GM20000 (cell line): ENCODE measurements at regions not wholly inside any gene's neighbourhood (a gene's known extent, or its start where the extent isn't known, plus 50 kb on each side); places are given as distances from the start of the nearest gene placed in this dataset.

Source experiments
- DNase-seq: peaks from one replicate; pipeline ENCODE4 v3.0.0; 2012; ENCODE audit warnings: low spot score
- CTCF ChIP-seq: IDR thresholded peaks from 2 replicates; pipeline ENCODE4 v1.5.1; 2012; ENCODE audit warnings: mild to moderate bottlenecking, control low read depth; ENCODE audit errors: extremely low read depth, missing control alignments

GRCh38 chrX:5402461-5402860 lies 826.2 kb downstream of the NLGN4X start:
- DNase-seq, result no peak
- TF ChIP-seq CTCF, result no peak

GRCh38 chrX:5399403-5399802 lies 829.3 kb downstream of the NLGN4X start:
- no peak for DNase-seq
- TF ChIP-seq CTCF, result no peak

- no peak for TF ChIP-seq CTCF
- DNase-seq, result no peak
These were observed 831.3 kb downstream of the NLGN4X start for GRCh38 chrX:5397409-5397808.

GRCh38 chrX:5390376-5390775 lies 838.3 kb downstream of the NLGN4X start:
- DNase-seq, result no peak
- TF ChIP-seq CTCF, result no peak

GRCh38 chrX:5388087-5388486 lies 840.6 kb downstream of the NLGN4X start:
- no peak for DNase-seq
- TF ChIP-seq CTCF, result no peak

- DNase-seq, result no peak
- TF ChIP-seq CTCF, result no peak
These were observed 848.2 kb downstream of the NLGN4X start for GRCh38 chrX:5380426-5380825.

- no peak for TF ChIP-seq CTCF
These were observed 886.8 kb downstream of the NLGN4X start for GRCh38 chrX:5341902-5342301.

More at GRCh38 chrX:5341902-5342301, 886.8 kb downstream of the NLGN4X start:
- DNase-seq, result no peak
